Mononuclear cell (primary cell): ENCODE measurements at regions not wholly inside any gene's neighbourhood (a gene's known extent, or its start where the extent isn't known, plus 50 kb on each side); places are given as distances from the start of the nearest gene placed in this dataset.

Experiments used
- H3K27me3 ChIP-seq: 2 replicates; pipeline ENCODE4 v1.6.0; 2011; ENCODE audit warnings: low read length, control low read depth; ENCODE audit not compliant: insufficient read depth
- H3K4me1 ChIP-seq: 2 replicates; pipeline ENCODE4 v1.5.1; 2011; ENCODE audit warnings: mild to moderate bottlenecking, low read length, control low read depth; ENCODE audit not compliant: insufficient read depth
- H3K4me3 ChIP-seq: 2 replicates; pipeline ENCODE4 v1.5.1; 2011; ENCODE audit warnings: mild to moderate bottlenecking, low read length, moderate library complexity
- H3K9me3 ChIP-seq: 2 replicates; pipeline ENCODE4 v1.5.1; 2011; ENCODE audit warnings: low read depth, mild to moderate bottlenecking, control low read depth, low read length

DNA sequence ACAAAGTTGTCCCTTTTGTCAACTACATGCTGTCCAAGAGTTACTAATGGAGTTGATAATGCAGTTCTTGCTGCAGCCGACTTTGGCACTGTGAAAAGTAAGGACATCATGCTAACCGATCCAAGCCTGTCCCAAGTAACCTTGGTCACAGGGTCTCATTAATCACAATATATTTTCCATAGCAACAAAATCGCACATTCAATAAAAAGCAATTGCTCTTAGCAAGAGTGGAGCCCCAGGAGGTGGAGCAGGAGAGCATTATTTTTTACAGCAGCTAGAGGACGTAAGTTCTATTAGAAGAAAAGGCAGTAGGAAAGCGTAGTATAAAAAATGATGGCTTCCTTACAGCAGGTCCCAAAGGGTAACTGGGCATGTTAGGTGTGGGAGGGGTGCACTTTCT is 570.3 kb downstream of the EBF1 start:
- Histone ChIP-seq H3K27me3 (no peaks in the 10 kb centered on the region), H3K4me3 (no peak overlapping the region), H3K9me3 (no peaks in the 10 kb centered on the region), H3K4me1 (no peaks in the 10 kb centered on the region)

- Histone ChIP-seq H3K9me3 (no peaks in the 10 kb centered on the region), H3K4me3 (no peak overlapping the region), H3K4me1 (no peaks in the 10 kb centered on the region), H3K27me3 (no peaks in the 10 kb centered on the region)
Measured at GRCh38 chr5:158525663-158526062, 574.1 kb downstream of the EBF1 start.

DNA sequence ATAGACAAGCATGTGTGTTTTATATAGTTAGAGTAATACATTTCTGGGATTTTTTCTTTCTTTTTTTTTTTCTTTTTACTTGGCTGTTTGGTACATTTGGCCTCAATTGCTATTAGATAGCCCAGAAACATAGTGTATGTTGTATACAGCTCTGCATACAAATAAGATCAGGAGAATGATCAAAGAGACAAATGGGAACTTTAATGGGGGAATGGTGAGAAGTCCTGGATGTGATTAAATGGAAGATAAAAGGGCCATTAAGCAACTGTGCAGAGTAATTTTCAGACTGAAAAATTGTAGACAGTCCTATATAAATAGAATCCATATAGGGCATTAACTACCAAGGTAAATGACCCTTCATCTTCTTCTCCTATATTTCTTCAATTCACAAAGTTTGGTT is 575.6 kb downstream of the EBF1 start:
- no peaks in the 10 kb centered on the region for H3K4me1 ChIP-seq
- no peaks in the 10 kb centered on the region for H3K9me3 ChIP-seq
- no peaks in the 10 kb centered on the region for H3K27me3 ChIP-seq
- no peak overlapping the region for H3K4me3 ChIP-seq

DNA sequence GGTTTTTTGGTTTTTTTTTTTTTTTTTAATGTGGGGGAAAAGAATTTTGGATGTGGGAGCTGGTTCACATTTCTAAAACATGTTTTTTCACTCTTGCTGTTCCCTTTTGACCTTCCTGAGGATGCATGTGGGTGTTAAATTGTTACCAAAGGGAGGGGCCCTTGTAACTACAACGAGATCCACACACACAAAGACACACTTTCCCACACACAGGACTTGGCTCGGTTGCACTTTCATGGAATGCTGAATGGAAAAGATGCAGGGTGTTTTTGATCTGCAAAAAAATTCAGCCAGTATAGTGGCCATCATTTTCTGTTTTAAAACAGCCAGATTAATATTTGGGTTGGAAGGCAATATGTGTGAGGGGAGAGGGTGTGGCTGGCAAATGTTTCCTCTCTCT is 576.9 kb downstream of the EBF1 start:
- Histone ChIP-seq H3K9me3 (no peaks in the 10 kb centered on the region), H3K4me3 (no peak overlapping the region), H3K27me3 (no peaks in the 10 kb centered on the region), H3K4me1 (no peaks in the 10 kb centered on the region)

GRCh38 chr5:158521995-158522394 is 577.7 kb downstream of the EBF1 start:
- no peaks in the 10 kb centered on the region for H3K4me1 ChIP-seq
- H3K27me3 ChIP-seq, result no peaks in the 10 kb centered on the region
- H3K9me3 ChIP-seq, result no peaks in the 10 kb centered on the region
- no peak overlapping the region for H3K4me3 ChIP-seq

DNA sequence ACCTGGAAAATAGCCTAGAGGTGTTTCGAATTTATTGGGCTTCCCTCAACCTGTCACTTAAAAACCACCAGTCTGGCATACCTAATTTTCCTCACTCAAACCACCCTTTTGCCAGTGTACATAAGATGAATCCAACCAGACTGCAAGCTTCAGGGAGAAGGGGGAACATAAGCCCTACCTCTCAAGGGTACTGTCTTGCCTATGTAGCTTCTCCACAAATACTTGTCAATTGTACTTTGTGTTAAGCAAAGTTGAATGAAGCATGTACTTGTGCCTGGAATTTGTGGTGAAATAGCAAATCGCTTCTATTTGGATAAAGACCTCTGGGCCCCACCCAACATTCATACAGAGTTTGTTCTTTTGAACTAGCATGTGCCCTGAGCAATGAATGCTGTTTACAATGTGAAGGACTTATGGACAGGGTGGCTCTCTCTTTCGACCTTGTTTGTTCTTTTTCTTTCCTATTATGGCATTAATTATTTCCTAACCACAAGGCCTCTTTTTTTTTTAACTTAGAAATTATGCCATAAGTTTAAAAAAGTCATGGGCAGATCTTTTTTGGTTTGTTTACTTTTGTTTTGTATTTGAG is 580.2 kb downstream of the EBF1 start:
- no peak overlapping the region for H3K4me3 ChIP-seq
- H3K27me3 ChIP-seq, result no peaks in the 10 kb centered on the region
- H3K9me3 ChIP-seq, result no peaks in the 10 kb centered on the region
- H3K4me1 ChIP-seq, result no peaks in the 10 kb centered on the region

DNA sequence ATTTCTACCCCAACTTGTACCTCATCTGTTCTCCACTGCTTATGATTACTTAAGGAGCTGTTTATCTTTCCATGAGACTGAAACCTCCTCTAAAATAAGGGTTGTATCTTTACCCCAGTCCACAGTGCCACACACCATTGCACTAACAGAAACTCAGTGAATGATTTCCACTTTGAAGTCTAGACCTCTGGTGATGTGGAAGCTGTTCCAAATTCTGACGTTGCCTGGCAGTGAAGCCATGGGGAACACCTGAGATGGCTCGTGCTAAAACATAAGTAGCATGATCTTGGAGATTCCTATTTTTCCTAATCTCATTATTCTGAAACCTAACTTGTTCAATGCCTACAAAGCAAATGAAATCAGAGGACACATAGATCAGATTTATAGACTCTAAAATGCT is 583.2 kb downstream of the EBF1 start:
- no peak overlapping the region for H3K4me3 ChIP-seq
- H3K4me1 ChIP-seq, result peaks cover 21% of the 10 kb centered on the region
- H3K9me3 ChIP-seq, result no peaks in the 10 kb centered on the region
- H3K27me3 ChIP-seq, result no peaks in the 10 kb centered on the region

DNA sequence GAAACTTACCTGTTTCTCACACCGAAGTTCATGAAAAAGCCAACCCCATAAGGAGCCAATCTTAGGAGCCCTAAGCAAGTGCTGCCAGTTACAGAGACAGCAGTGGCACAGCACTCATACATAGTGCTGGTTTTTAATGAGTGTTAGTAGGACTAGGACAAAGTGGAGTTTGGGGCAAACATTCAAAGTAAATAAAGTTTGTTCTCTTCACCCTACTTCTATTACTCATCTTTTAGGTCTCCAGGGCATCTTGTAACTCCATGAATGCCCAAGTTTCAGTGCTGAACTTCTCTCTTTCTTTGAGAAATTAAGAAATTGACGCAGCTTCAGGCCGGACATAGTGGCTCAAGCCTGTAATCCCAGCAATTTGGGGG is 584.7 kb downstream of the EBF1 start:
- Histone ChIP-seq H3K4me1 (peaks cover 21% of the 10 kb centered on the region), H3K9me3 (no peaks in the 10 kb centered on the region), H3K27me3 (no peaks in the 10 kb centered on the region), H3K4me3 (no peak overlapping the region)

DNA sequence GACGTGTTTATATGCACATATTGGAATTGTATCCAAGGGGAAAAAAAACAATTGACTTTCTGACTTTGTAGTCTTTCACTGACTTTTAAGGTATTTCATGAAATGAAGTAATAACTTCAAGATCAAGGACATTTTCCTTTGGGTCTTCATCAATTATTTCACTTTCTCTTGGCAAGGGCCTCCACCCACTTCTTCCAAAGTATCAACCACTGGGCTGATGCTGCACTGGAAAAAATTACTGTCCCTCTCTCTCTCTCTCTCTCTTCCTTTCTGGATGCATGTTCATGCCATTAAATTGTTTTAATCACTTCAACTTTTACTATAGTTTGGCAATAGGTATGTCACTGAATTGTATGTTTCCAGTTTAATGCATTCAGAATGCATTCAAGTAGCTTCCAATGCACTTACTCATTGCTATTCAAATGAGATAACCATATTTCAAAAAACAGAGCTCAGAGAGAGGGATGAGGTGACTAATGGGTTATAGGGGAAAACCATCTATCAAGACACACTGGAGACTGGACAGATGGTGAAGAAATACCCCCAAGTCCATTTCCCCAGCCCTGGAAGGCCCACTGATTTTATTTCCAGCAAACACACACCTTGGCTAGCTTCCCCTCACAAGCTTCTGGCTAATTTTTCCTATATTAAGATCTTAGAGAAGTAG is 585.3 kb downstream of the EBF1 start:
- H3K27me3 ChIP-seq, result no peaks in the 10 kb centered on the region
- no peak overlapping the region for H3K4me3 ChIP-seq
- H3K9me3 ChIP-seq, result no peaks in the 10 kb centered on the region
- peaks cover 21% of the 10 kb centered on the region for H3K4me1 ChIP-seq

GRCh38 chr5:158513490-158514318 is 586.0 kb downstream of the EBF1 start:
- peaks cover 21% of the 10 kb centered on the region for H3K4me1 ChIP-seq
- H3K9me3 ChIP-seq, result no peaks in the 10 kb centered on the region
- no peak overlapping the region for H3K4me3 ChIP-seq
- H3K27me3 ChIP-seq, result no peaks in the 10 kb centered on the region

DNA sequence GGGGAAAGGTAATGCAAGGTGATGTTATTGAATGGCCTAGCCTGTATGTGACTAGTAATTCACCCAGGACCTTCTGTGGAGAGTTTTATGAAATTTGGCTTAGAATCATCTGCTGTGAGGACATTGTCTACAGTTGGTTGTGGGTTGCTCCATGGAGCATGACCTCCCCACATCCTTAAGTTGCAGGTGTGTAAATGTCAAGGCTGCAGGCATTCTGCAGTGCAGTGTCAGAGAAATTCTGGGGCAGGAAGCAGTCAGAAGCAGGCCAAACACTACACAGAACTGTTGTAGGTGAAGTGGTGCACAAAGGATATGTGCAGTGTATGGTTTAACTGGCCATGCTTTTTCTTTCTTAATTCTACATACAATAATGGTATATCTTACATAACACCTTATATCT is 588.3 kb downstream of the EBF1 start:
- Histone ChIP-seq H3K4me1 (peaks cover 21% of the 10 kb centered on the region), H3K4me3 (no peak overlapping the region), H3K27me3 (no peaks in the 10 kb centered on the region), H3K9me3 (peaks cover 8% of the 10 kb centered on the region)

DNA sequence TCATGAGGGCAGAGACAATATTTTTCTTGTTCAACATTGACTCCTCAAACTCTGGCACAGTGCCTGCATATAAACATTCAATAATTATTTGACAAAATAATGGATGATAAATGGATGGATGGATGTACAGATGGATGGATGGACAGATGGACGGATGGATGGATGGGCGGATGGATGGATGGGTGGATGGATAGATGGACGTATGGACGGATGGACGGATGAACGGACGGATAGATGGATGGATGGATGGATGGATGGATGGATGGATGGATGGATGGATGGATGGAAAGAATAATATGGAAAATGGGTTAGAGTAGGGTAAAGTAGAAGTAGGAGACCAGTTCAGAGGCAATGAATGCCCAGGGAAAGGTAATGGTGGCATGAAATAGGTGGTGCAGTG is 589.2 kb downstream of the EBF1 start:
- Histone ChIP-seq H3K4me3 (no peak overlapping the region), H3K9me3 (peaks cover 18% of the 10 kb centered on the region), H3K27me3 (no peaks in the 10 kb centered on the region), H3K4me1 (peaks cover 21% of the 10 kb centered on the region)

GRCh38 chr5:158506648-158507047 is 593.1 kb downstream of the EBF1 start:
- Histone ChIP-seq H3K9me3 (peaks cover 24% of the 10 kb centered on the region), H3K4me1 (no peaks in the 10 kb centered on the region), H3K27me3 (no peaks in the 10 kb centered on the region), H3K4me3 (no peak overlapping the region)

DNA sequence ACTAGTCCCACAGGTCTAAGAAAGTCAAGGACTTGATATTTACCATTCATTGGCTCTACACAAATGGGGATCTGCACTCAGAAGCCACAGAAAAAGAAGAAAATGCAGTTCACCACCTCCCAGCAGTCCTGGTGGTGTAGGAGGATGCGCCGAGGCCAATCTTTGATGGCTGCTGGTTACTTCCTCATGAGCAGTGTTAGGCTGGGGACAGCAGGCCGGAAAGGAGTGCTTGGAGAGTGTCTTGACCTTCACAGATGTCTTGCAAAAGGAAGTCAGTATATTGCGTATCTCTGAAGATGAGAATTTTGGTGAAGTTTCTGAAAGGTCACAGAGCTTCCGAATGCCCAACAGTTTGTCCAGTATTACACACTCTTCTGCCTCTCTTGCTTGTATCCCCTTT is 597.0 kb downstream of the EBF1 start:
- no peak overlapping the region for H3K4me3 ChIP-seq
- peaks cover 24% of the 10 kb centered on the region for H3K9me3 ChIP-seq
- H3K4me1 ChIP-seq, result no peaks in the 10 kb centered on the region
- H3K27me3 ChIP-seq, result no peaks in the 10 kb centered on the region

GRCh38 chr5:158499892-158500418 is 599.8 kb downstream of the EBF1 start:
- H3K4me3 ChIP-seq, result no peak overlapping the region
- H3K9me3 ChIP-seq, result peaks cover under 1% of the 10 kb centered on the region
- H3K27me3 ChIP-seq, result no peaks in the 10 kb centered on the region
- H3K4me1 ChIP-seq, result no peaks in the 10 kb centered on the region
